ENCODE measurements at regions not wholly inside any gene's neighbourhood (a gene's known extent, or its start where the extent isn't known, plus 50 kb on each side); places are given as distances from the start of the nearest gene placed in this dataset.

GRCh38 chr20:55760586-55760985 is 244.7 kb downstream of the CBLN4 start:
- TF ChIP-seq CTCF (conservative IDR thresholded peaks at IDR 0.05): no peak
- TF ChIP-seq EZH2 (IDR thresholded peaks at IDR 0.05; ENCODE audit: low read depth): no peak

Measured in PC-9 (cell line).